ENCODE measurements at regions not wholly inside any gene's neighbourhood (a gene's known extent, or its start where the extent isn't known, plus 50 kb on each side); places are given as distances from the start of the nearest gene placed in this dataset.

DNA sequence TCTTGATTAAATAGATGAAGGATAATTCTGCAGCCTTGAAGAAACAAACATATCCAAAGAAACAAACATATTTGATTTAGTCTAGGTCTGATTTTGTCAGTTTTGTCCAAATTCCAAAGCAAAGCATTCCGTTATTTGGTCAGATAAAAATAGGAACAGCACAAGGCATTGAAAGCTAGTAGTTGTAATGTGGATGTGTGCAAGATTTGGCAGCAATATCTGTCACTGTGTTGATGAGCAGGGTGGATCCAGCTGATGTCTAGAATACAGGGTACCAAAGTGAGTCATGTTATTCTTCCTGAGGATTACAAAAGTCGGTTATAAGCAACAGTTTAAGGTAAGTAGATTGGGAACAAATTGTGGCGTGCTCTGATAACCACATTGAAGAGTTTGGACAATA lies 69.3 kb upstream of the PLPPR1 start:
- Histone ChIP-seq H4K20me1 (ENCODE audit: insufficient read depth, low read length) (no peaks in the 10 kb centered on the region), H3K4me1 (ENCODE audit: insufficient read depth, low read length) (no peaks in the 10 kb centered on the region), H3K4me2 (ENCODE audit: low read depth, low read length) (no peak overlapping the region), H3K79me2 (ENCODE audit: insufficient read depth, low read length) (no peaks in the 10 kb centered on the region), H3K9me3 (ENCODE audit: low read length) (no peaks in the 10 kb centered on the region), H2AFZ (ENCODE audit: low read length) (no peak overlapping the region), H3K27me3 (ENCODE audit: control insufficient read depth in 1 of 2, insufficient read depth in 2 of 2, low read length in 2 of 2) (no peaks in the 10 kb centered on the region), H3K27ac (ENCODE audit: extremely low read length, insufficient read depth, low read length) (no peak overlapping the region), H3K9ac (ENCODE audit: insufficient read depth, low read depth, low read length) (no peak overlapping the region), H3K4me3 (replicated peaks in 1 of 3; ENCODE audit: insufficient read depth in 1 of 3, low read depth in 2 of 3, low read length in 3 of 3) (no peak overlapping the region), H3K36me3 (replicated peaks in 1 of 2; ENCODE audit: control insufficient read depth in 1 of 2, insufficient read depth in 2 of 2, low read length in 2 of 2) (no peaks in the 10 kb centered on the region)
- BruUV-seq (replicated peaks): no TSS peak
- in situ Hi-C loops (cut with HindIII; ENCODE audit: extremely low pct_ligation_motif_present, low pct_unique_long_range_greater_than_20kb): no loop called here
- CTCF ChIA-PET (ENCODE audit: low intra/inter-chr PET ratio, low total read pairs): no interaction called here
- WGBS (ENCODE audit: low lambda C conversion rate): 2% methylated on average over 3 of the region's 3 CpGs
- DNase-seq (ENCODE audit: low spot score) (no peak), FAIRE-seq (no peak), ATAC-seq (no peak)
- TF ChIP-seq DPF2 (CRISPR knock-in tag; IDR thresholded peaks at IDR 0.05; ENCODE audit: borderline replicate concordance, low read depth): no peak
- no peak for TF ChIP-seq CHD4 (IDR thresholded peaks at IDR 0.05; ENCODE audit: borderline replicate concordance, low read length)
- TF ChIP-seq SMC3 (IDR thresholded peaks at IDR 0.05; ENCODE audit: low read length): no peak
- no peak for TF ChIP-seq IRX3 (CRISPR knock-in tag; IDR thresholded peaks at IDR 0.05; ENCODE audit: borderline replicate concordance, low read depth)
- TF ChIP-seq U2AF1 (optimal IDR thresholded peaks at IDR 0.05; ENCODE audit: low read depth, low read length): no peak
- TF ChIP-seq CC2D1A (CRISPR knock-in tag; IDR thresholded peaks at IDR 0.05): no peak
- no peak for TF ChIP-seq HMG20B (CRISPR knock-in tag; conservative IDR thresholded peaks at IDR 0.05)
- no peak for TF ChIP-seq GTF2F1 (IDR thresholded peaks at IDR 0.05; ENCODE audit: low read length)
- no peak for TF ChIP-seq SYNCRIP (IDR thresholded peaks at IDR 0.05; ENCODE audit: insufficient read depth, low read depth, low read length)
- TF ChIP-seq, protein P1, sequence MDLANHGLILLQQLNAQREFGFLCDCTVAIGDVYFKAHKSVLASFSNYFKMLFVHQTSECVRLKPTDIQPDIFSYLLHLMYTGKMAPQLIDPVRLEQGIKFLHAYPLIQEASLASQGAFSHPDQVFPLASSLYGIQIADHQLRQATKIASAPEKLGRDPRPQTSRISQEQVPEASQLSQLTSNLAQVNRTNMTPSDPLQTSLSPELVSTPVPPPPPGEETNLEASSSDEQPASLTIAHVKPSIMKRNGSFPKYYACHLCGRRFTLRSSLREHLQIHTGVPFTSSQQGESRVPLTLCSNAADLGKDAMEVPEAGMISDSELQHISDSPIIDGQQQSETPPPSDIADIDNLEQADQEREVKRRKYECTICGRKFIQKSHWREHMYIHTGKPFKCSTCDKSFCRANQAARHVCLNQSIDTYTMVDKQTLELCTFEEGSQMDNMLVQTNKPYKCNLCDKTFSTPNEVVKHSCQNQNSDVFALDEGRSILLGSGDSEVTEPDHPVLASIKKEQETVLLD (CRISPR knock-in tag; IDR thresholded peaks at IDR 0.05; ENCODE audit: low read depth): no peak
- TF ChIP-seq, protein P2, sequence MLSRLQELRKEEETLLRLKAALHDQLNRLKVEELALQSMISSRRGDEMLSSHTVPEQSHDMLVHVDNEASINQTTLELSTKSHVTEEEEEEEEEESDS (CRISPR knock-in tag; IDR thresholded peaks at IDR 0.05; ENCODE audit: borderline replicate concordance): no peak
- no peak for TF ChIP-seq HNRNPUL1 (IDR thresholded peaks at IDR 0.05; ENCODE audit: low read depth, low read length)
- no peak for TF ChIP-seq HES4 (CRISPR knock-in tag; IDR thresholded peaks at IDR 0.05; ENCODE audit: borderline replicate concordance)
- no peak for TF ChIP-seq SAFB2 (CRISPR knock-in tag; IDR thresholded peaks at IDR 0.05; ENCODE audit: borderline replicate concordance, low read depth)
- no peak for TF ChIP-seq ZNF460 (CRISPR knock-in tag; IDR thresholded peaks at IDR 0.05; ENCODE audit: borderline replicate concordance)
- TF ChIP-seq, protein P3, sequence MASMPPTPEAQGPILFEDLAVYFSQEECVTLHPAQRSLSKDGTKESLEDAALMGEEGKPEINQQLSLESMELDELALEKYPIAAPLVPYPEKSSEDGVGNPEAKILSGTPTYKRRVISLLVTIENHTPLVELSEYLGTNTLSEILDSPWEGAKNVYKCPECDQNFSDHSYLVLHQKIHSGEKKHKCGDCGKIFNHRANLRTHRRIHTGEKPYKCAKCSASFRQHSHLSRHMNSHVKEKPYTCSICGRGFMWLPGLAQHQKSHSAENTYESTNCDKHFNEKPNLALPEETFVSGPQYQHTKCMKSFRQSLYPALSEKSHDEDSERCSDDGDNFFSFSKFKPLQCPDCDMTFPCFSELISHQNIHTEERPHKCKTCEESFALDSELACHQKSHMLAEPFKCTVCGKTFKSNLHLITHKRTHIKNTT (CRISPR knock-in tag; IDR thresholded peaks at IDR 0.05): no peak
- TF ChIP-seq, protein P4, sequence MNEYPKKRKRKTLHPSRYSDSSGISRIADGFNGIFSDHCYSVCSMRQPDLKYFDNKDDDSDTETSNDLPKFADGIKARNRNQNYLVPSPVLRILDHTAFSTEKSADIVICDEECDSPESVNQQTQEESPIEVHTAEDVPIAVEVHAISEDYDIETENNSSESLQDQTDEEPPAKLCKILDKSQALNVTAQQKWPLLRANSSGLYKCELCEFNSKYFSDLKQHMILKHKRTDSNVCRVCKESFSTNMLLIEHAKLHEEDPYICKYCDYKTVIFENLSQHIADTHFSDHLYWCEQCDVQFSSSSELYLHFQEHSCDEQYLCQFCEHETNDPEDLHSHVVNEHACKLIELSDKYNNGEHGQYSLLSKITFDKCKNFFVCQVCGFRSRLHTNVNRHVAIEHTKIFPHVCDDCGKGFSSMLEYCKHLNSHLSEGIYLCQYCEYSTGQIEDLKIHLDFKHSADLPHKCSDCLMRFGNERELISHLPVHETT (CRISPR knock-in tag; conservative IDR thresholded peaks at IDR 0.05): no peak
- intact Hi-C loops (cut with micrococcal nuclease; ENCODE audit: unreplicated experiment): no loop called here
- POLR2A ChIA-PET: no interaction called here

Data from HepG2 (cell line).